HepG2 (cell line): ENCODE measurements at regions not wholly inside any gene's neighbourhood (a gene's known extent, or its start where the extent isn't known, plus 50 kb on each side); places are given as distances from the start of the nearest gene placed in this dataset.

Experiments used
- ATAC-seq: fragments of 200-7000 bp; cut with Tn5 transposase; 3 replicates; pipeline ENCODE4 v1.9.1; 2020; ENCODE audit warnings: mild to moderate bottlenecking, moderate library complexity
- BruUV-seq: library from RNA; stranded (reverse); fragments of 400-500 nt; replicated peaks from 2 replicates; lab custom pipeline; 2021; lab: Mats Ljungman, UMichigan
- CTCF ChIA-PET: fragments of 300-600 bp; formaldehyde crosslinking; extraction: SDS; loops from one replicate; lab custom pipeline; 2021; ENCODE audit warnings: low total read pairs, inconsistent platforms, low intra/inter-chr PET ratio; lab: Yijun Ruan, JAX
- POLR2A ChIA-PET: fragments of 350-600 bp; sonication (Branson Sonifier 250); formaldehyde crosslinking; loops from one replicate; lab custom pipeline; 2020; ENCODE audit warnings: antibody characterized with exemption, inconsistent platforms; lab: Yijun Ruan, JAX
- DNase-seq: peaks from one replicate; pipeline ENCODE4 v3.0.0-alpha.2; 2015; ENCODE audit warnings: low spot score
- FAIRE-seq: peaks from 3 replicates; lab custom pipeline; 2011; peaks lifted over from hg19 to GRCh38; lab: Jason Lieb, UNC
- H2AFZ ChIP-seq: one replicate; pipeline ENCODE4 v1.6.1; 2011; ENCODE audit warnings: low read length, inconsistent platforms
- H3K27ac ChIP-seq: fragments of 300-600 bp; 3 replicates; pipeline ENCODE4 v1.8.0; 2011; ENCODE audit warnings: mixed run types, mild to moderate bottlenecking, mixed read lengths, low read length, inconsistent platforms; ENCODE audit not compliant: insufficient read depth; ENCODE audit errors: extremely low read length
- H3K27me3 ChIP-seq, 2 experiments: fragments of 200-600 bp in 1 of 2; 2 replicates in 1 of 2; 3 replicates in 1 of 2; pipeline versions ENCODE4 v1.6.0 to v1.8.0; 2011; ENCODE audit warnings: low read length in 2 of 2, mild to moderate bottlenecking in 2 of 2, moderate library complexity in 2 of 2, inconsistent platforms in 1 of 2; ENCODE audit not compliant: insufficient read depth in 2 of 2, control insufficient read depth in 1 of 2
- H3K36me3 ChIP-seq, 2 experiments: fragments of 200-600 bp in 1 of 2; replicated peaks in 1 of 2; 2 replicates in 1 of 2; 3 replicates in 1 of 2; pipeline versions ENCODE4 v1.5.1 to v1.8.0; 2011; ENCODE audit warnings: low read length in 2 of 2, inconsistent platforms in 1 of 2; ENCODE audit not compliant: insufficient read depth in 2 of 2, control insufficient read depth in 1 of 2
- H3K4me1 ChIP-seq: 2 replicates; pipeline ENCODE4 v1.5.1; 2012; ENCODE audit warnings: low read length, inconsistent platforms; ENCODE audit not compliant: insufficient read depth
- H3K4me2 ChIP-seq: 2 replicates; pipeline ENCODE4 v1.6.0; 2011; ENCODE audit warnings: low read depth, low read length, inconsistent platforms
- H3K4me3 ChIP-seq, 3 experiments: fragments of 200-600 bp in 1 of 3; sonication (generic), shearing (Covaris generic) in 1 of 3; replicated peaks in 1 of 3; 2 replicates each; pipeline ENCODE4 v1.5.1; 2011 to 2016; ENCODE audit warnings: low read length in 3 of 3, inconsistent platforms in 2 of 3, low read depth in 2 of 3, mild to moderate bottlenecking in 2 of 3, control low read depth in 1 of 3, mixed read lengths in 1 of 3; ENCODE audit not compliant: insufficient read depth in 1 of 3
- H3K79me2 ChIP-seq: one replicate; pipeline ENCODE4 v1.6.1; 2011; ENCODE audit warnings: low read length, inconsistent platforms; ENCODE audit not compliant: insufficient read depth
- H3K9ac ChIP-seq: 2 replicates; pipeline ENCODE4 v1.6.0; 2011; ENCODE audit warnings: mild to moderate bottlenecking, low read depth, low read length, inconsistent platforms; ENCODE audit not compliant: insufficient read depth
- H3K9me3 ChIP-seq: 2 replicates; pipeline ENCODE4 v1.5.1; 2012; ENCODE audit warnings: mild to moderate bottlenecking, low read length
- H4K20me1 ChIP-seq: 2 replicates; pipeline ENCODE4 v1.6.0; 2011; ENCODE audit warnings: inconsistent platforms, mild to moderate bottlenecking, low read length, moderate library complexity; ENCODE audit not compliant: insufficient read depth
- REL ChIP-seq: sonication (generic); formaldehyde crosslinking; conservative IDR thresholded peaks from 2 replicates; pipeline ENCODE4 v1.8.0; 2022; ENCODE audit warnings: mild to moderate bottlenecking, missing genetic modification reagents, moderate library complexity
- TFE3 ChIP-seq: IDR thresholded peaks from 2 replicates; pipeline ENCODE4 v1.6.1; 2016
- ZNF580 ChIP-seq: IDR thresholded peaks from 2 replicates; pipeline ENCODE4 v1.6.1; 2016; ENCODE audit warnings: low read depth, borderline replicate concordance
- ZNF691 ChIP-seq: sonication (generic); formaldehyde crosslinking; IDR thresholded peaks from 2 replicates; pipeline ENCODE4 v1.4.0; 2020; ENCODE audit warnings: missing genetic modification reagents, low read depth, mild to moderate bottlenecking, borderline replicate concordance
- ZSCAN21 ChIP-seq: sonication (generic); formaldehyde crosslinking; IDR thresholded peaks from 2 replicates; pipeline ENCODE4 v1.8.0; 2022; ENCODE audit warnings: mild to moderate bottlenecking, missing genetic modification reagents, moderate library complexity, borderline replicate concordance
- WGBS: methylation state at CpG from one replicate; pipeline ENCODE4 v1.1.6; 2017; ENCODE audit warnings: low lambda C conversion rate; 5-methylcytosine and 5-hydroxymethylcytosine counted together
- in situ Hi-C: cut with HindIII; loops from 2 replicates; pipeline ENCODE4 v1.10.0; 2017; ENCODE audit warnings: low pct_unique_long_range_greater_than_20kb; ENCODE audit not compliant: extremely low pct_ligation_motif_present
- intact Hi-C: fragments of 100-400 bp; cut with micrococcal nuclease; formaldehyde crosslinking; loops from one replicate; pipeline ENCODE4 v1.10.0; 2022; ENCODE audit not compliant: unreplicated experiment

GRCh38 chr2:237229905-237230304 lies 144.2 kb downstream of the COPS8 start:
- intact Hi-C loops = no loop called here
- CTCF ChIA-PET = no interaction called here
- BruUV-seq = no TSS peak

More at GRCh38 chr2:237229905-237230304, 144.2 kb downstream of the COPS8 start:
- Histone ChIP-seq H3K27ac (no peak overlapping the region), H3K36me3 (no peaks in the 10 kb centered on the region), H3K9me3 (no peaks in the 10 kb centered on the region), H2AFZ (no peak overlapping the region), H3K9ac (no peak overlapping the region), H3K4me1 (no peaks in the 10 kb centered on the region), H3K79me2 (no peaks in the 10 kb centered on the region), H3K4me3 (no peak overlapping the region), H3K27me3 (peaks cover 0 to 26% of the 10 kb centered on the region in 2 experiments; a peak in 2 of 5 replicates), H3K4me2 (no peak overlapping the region), H4K20me1 (no peaks in the 10 kb centered on the region)
- in situ Hi-C loops = no loop called here
- ATAC-seq (no peak), FAIRE-seq (no peak), DNase-seq (no peak)
- POLR2A ChIA-PET = no interaction called here
- TF ChIP-seq TFE3 (CRISPR knock-in tag) = no peak
- TF ChIP-seq REL (CRISPR knock-in tag) = no peak
- no peak for TF ChIP-seq ZSCAN21
- TF ChIP-seq ZNF580 = no peak
- no peak for TF ChIP-seq ZNF691 (CRISPR knock-in tag)
- WGBS = 12% methylated on average over 2 of the region's 2 CpGs
